Heart left ventricle (tissue), 16 donors: ENCODE measurements at regions not wholly inside any gene's neighbourhood (a gene's known extent, or its start where the extent isn't known, plus 50 kb on each side); places are given as distances from the start of the nearest gene placed in this dataset.

Experiments used
- ATAC-seq, 4 donors: fragments of 200-7000 bp; cut with Tn5 transposase; one replicate each; pipeline ENCODE4 v1.9.1; 2020 to 2022; ENCODE audit warnings: moderate library complexity in 4 of 4, mild to moderate bottlenecking in 3 of 4, moderate number of reproducible peaks in 1 of 4
- DNase-seq, 5 donors: peaks; one replicate each; pipeline ENCODE4 v3.0.0-alpha.2; 2020
- H3K27ac ChIP-seq, 12 donors: fragments of 200-600 bp; sonication (generic) in 4 of 12; one replicate each; pipeline versions ENCODE4 v1.5.0 to v1.8.0; 2016 to 2022; ENCODE audit warnings: mild to moderate bottlenecking in 2 of 12
- H3K27me3 ChIP-seq, 9 donors: fragments of 200-600 bp; sonication (generic) in 2 of 9; one replicate each; pipeline versions ENCODE4 v1.5.1 to v1.8.0; 2016 to 2022; ENCODE audit warnings: mild to moderate bottlenecking in 3 of 9
- H3K36me3 ChIP-seq, 9 donors: fragments of 200-600 bp; sonication (generic) in 2 of 9; one replicate each; pipeline versions ENCODE4 v1.5.0 to v1.8.0; 2018 to 2022; ENCODE audit warnings: mild to moderate bottlenecking in 2 of 9
- H3K4me1 ChIP-seq, 12 donors: fragments of 200-600 bp; sonication (generic) in 4 of 12; one replicate each; pipeline versions ENCODE4 v1.5.0 to v1.8.0; 2016 to 2022; ENCODE audit warnings: mild to moderate bottlenecking in 3 of 12
- H3K4me3 ChIP-seq, 12 donors: fragments of 200-600 bp; sonication (generic) in 4 of 12; one replicate each; pipeline versions ENCODE4 v1.5.0 to v1.8.0; 2017 to 2022; ENCODE audit warnings: mild to moderate bottlenecking in 9 of 12, moderate library complexity in 4 of 12
- H3K9me3 ChIP-seq, 12 donors: fragments of 200-600 bp; sonication (generic) in 4 of 12; one replicate each; pipeline versions ENCODE4 v1.5.0 to v1.8.0; 2016 to 2022; ENCODE audit warnings: mild to moderate bottlenecking in 1 of 12
- CTCF ChIP-seq, 12 donors: fragments of 200-600 bp; sonication (generic) in 4 of 12; IDR thresholded peaks; one replicate each; pipeline versions ENCODE4 v1.5.0 to v1.8.0; 2018 to 2022; ENCODE audit warnings: antibody characterized with exemption in 12 of 12, mild to moderate bottlenecking in 5 of 12
- POLR2A ChIP-seq, 2 donors: fragments of 450-650 bp; IDR thresholded peaks; one replicate each; pipeline ENCODE4 v1.6.1; 2017; ENCODE audit warnings: antibody characterized with exemption in 2 of 2, mild to moderate bottlenecking in 2 of 2, moderate library complexity in 2 of 2
- WGBS, 4 donors: extraction: QIAGEN DNeasy Blood & Tissue Kit in 2 of 4; methylation state at CpG; one replicate each; pipeline versions ENCODE4 v1.1.5 to v1.1.7; 2013 to 2018; 5-methylcytosine and 5-hydroxymethylcytosine counted together
- intact Hi-C, 10 donors: fragments of 100-400 bp; cut with DNase I; formaldehyde crosslinking; loops; one replicate each; pipeline versions ENCODE4 v1.11.1 to v1.14.2; 2022
- donor health status: ischemic (EF 13 %, LVEDD 7.1; RV severe dilation, severe dysfunction).
- donor health status: healthy with polysubstance abuse.
- donor health status: DM: no; HTN: yes; CAD: no.
- donor health status: DM: no; HTN: no; CAD: no.
- donor health status: ischemic (EF 25% LVEDD 6.9; RV normal size, moderate dysfunction).
- donor health status: ischemic (EF 25% LVEDD 5.7; RV mildly dilated, moderate dysfunction).
- donor health status: healthy.
- donor health status: DM: yes; HTN: yes; CAD: no.
- donor health status: ischemic (EF 35%, LVEDD 5.7; RV mildly dilated, moderate dysfunction).
- donor health status: nonischemic (EF 11% LVEDD 7.7; RV severe dilation, severe dysfunction).
- donor health status: DM: yes; HTN: yes; CAD: no.
- donor health status: PGD.
- donor health status: ischemic (EF 29% LVEDD 5.4; RV normal size, mild dysfunction).
- donor health status: nonischemic (EF 23%, LVEDD 6.1; RV moderate dilation, normal function).

DNA sequence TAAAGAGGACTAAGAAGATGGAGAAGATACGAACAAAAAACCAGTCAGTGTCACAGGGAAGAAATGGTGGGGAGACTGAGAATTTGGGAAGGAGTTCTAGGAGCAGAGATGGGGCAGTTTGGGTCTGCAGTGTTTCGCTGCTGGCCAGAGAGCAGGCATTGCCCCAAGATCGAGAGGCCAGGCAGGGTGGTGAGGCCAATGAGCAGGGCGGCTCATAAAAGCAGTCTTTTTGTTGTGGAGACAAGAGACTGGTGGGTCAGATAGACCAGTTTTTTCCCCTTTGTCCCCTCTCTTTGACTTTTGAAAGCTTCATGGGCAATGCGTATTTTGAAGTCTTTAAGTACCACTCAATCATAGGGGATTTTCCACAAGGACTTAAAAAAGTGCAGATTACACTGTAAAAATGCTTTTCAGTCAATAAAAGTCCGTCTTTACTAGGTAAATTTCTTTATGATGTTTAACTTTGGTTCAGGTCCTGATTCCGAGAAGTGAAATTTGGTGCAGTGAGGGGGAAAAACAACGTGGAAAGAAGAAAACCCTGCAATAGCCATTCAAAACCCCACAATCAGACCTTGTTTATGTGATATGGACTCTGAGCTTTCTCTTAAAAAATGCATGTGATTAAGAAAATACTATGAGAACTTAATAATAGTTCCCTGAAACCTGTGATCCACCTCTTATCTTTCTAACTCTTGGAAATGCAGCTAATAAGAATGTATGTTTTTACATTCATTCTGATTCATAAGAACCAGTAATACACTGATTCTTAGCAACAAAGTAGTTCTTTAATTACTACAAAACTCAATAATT lies 338.9 kb downstream of the KLF5 start:
- ATAC-seq (no peak), DNase-seq (no peak)
- H3K27ac ChIP-seq, result no peak overlapping the region
- H3K9me3 ChIP-seq, result no peaks in the 10 kb centered on the region
- no peak overlapping the region for H3K4me3 ChIP-seq
- intact Hi-C loops, result no loop called here
- H3K4me1 ChIP-seq, result no peaks in the 10 kb centered on the region
- WGBS, 4 donors, result 65 to 82% (median 75%) methylated on average over 8 of the region's 8 CpGs
- TF ChIP-seq CTCF (IDR thresholded peaks at IDR 0.05) (no peak), POLR2A (IDR thresholded peaks at IDR 0.05) (no peak)
- H3K27me3 ChIP-seq, result no peaks in the 10 kb centered on the region
- H3K36me3 ChIP-seq, result no peaks in the 10 kb centered on the region

DNA sequence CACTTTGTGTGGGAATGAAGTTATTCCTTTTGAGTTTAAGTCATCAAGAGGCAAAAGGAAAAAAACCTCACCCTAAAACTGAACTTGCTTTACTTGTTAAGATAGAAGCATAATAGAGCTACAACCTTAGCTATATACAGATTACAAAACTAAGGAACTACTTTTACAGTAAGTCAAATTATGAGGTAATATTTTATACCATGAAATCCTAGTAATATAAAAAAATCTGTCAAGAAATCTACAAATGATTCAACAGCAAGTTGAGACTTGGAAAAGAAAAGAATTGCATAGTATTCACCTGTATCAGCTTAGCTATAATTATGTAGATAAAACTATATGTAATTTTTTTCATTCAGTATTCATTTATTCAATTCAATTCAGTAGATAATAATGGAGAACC lies 335.3 kb downstream of the KLF5 start:
- intact Hi-C loops, result no loop called here
- H3K27ac ChIP-seq, result no peak overlapping the region
- DNase-seq (no peak), ATAC-seq (no peak)
- TF ChIP-seq POLR2A (IDR thresholded peaks at IDR 0.05) (no peak), CTCF (IDR thresholded peaks at IDR 0.05) (no peak)
- no peaks in the 10 kb centered on the region for H3K27me3 ChIP-seq
- H3K9me3 ChIP-seq, result peaks cover 0 to 10% (median 0%) of the 10 kb centered on the region in 12 donors
- no peaks in the 10 kb centered on the region for H3K4me1 ChIP-seq
- H3K36me3 ChIP-seq, result no peaks in the 10 kb centered on the region
- H3K4me3 ChIP-seq, result no peak overlapping the region

DNA sequence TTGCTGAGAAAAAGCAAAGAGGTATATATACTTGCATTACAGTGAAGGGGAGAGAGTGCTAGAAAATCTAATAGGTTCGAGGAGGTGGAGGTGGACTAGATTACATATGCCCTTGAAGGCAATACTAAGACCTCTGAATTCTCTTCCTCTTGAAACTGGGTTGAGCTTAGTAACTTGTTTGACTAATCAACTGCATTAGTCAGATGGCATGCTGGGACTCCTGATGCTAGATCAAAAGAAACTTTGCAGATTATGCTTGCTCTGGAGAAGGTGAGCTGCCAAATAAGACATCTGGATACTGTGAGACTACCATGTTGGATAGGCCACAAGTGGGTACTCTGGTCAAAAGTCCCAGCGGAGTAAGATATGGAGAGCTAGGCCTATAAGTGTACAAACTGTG lies 331.3 kb downstream of the KLF5 start:
- intact Hi-C loops, result no loop called here
- Histone ChIP-seq H3K4me3 (no peak overlapping the region), H3K36me3 (no peaks in the 10 kb centered on the region), H3K27me3 (no peaks in the 10 kb centered on the region), H3K9me3 (peaks cover 0 to 10% (median 0%) of the 10 kb centered on the region in 12 donors), H3K4me1 (no peaks in the 10 kb centered on the region), H3K27ac (no peak overlapping the region)
- DNase-seq, result no peak
- TF ChIP-seq CTCF (IDR thresholded peaks at IDR 0.05), result no peak
- TF ChIP-seq POLR2A (IDR thresholded peaks at IDR 0.05), result no peak
- WGBS, 4 donors, result 89 to 93% (median 91%) methylated on average over 2 of the region's 2 CpGs
- ATAC-seq, result no peak

DNA sequence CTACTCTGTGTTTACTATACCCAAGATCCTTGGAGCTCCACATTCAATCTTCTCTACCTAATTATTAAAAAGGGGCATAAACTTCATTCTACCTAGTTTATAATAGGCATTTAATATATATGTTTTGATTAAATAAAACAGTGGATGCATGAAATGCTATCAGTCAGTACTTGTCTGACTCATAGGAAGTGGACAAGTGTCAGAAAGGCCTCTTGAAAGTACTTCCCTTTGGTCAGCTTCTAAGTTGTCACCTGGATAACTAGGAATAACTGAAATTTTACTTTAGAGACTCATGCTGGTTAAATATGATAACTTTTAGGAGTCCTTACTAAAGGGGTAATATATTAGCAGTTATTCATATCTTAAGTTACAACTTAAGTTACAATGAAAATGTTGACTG lies 329.8 kb downstream of the KLF5 start:
- H3K9me3 ChIP-seq, result peaks cover 0 to 10% (median 0%) of the 10 kb centered on the region in 12 donors
- intact Hi-C loops, result no loop called here
- no peak for ATAC-seq
- no peak overlapping the region for H3K27ac ChIP-seq
- no peaks in the 10 kb centered on the region for H3K36me3 ChIP-seq
- TF ChIP-seq CTCF (IDR thresholded peaks at IDR 0.05) (no peak), POLR2A (IDR thresholded peaks at IDR 0.05) (no peak)
- no peak for DNase-seq
- H3K4me1 ChIP-seq, result no peaks in the 10 kb centered on the region
- no peak overlapping the region for H3K4me3 ChIP-seq
- no peaks in the 10 kb centered on the region for H3K27me3 ChIP-seq
